Fibroblast of lung (primary cell): ENCODE measurements at regions not wholly inside any gene's neighbourhood (a gene's known extent, or its start where the extent isn't known, plus 50 kb on each side); places are given as distances from the start of the nearest gene placed in this dataset.

ENCODE experiments used
- DNase-seq, 2 donors: peaks; one replicate each; pipeline versions ENCODE4 v3.0.0 to v3.0.0-alpha.2; 2010; ENCODE audit warnings: low read depth in 2 of 2
- H2AFZ ChIP-seq: 2 replicates; pipeline ENCODE4 v1.5.1; 2012; ENCODE audit warnings: low read length, control low read depth, inconsistent platforms
- H3K27ac ChIP-seq: 2 replicates; pipeline ENCODE4 v1.5.1; 2011; ENCODE audit warnings: low read length, control low read depth; ENCODE audit not compliant: insufficient read depth
- H3K27me3 ChIP-seq: 2 replicates; pipeline ENCODE4 v1.5.1; 2011; ENCODE audit warnings: mild to moderate bottlenecking, low read length; ENCODE audit not compliant: control insufficient read depth, insufficient read depth
- H3K36me3 ChIP-seq: 2 replicates; pipeline ENCODE4 v1.5.1; 2011; ENCODE audit warnings: low read length; ENCODE audit not compliant: control insufficient read depth, insufficient read depth
- H3K4me1 ChIP-seq: 2 replicates; pipeline ENCODE4 v1.5.1; 2011; ENCODE audit warnings: low read length; ENCODE audit not compliant: control insufficient read depth, insufficient read depth; ENCODE audit errors: extremely low read depth
- H3K4me2 ChIP-seq: 2 replicates; pipeline ENCODE4 v1.5.1; 2011; ENCODE audit warnings: low read length, control low read depth; ENCODE audit not compliant: insufficient read depth; ENCODE audit errors: extremely low read depth
- H3K4me3 ChIP-seq, 4 experiments: fragments of 200-600 bp in 1 of 4; sonication (generic) in 1 of 4; replicated peaks in 1 of 4; 2 replicates each; pipeline ENCODE4 v1.5.1; 2011 to 2016; ENCODE audit warnings: low read length in 4 of 4, low read depth in 3 of 4, mild to moderate bottlenecking in 3 of 4, control low read depth in 2 of 4, inconsistent platforms in 1 of 4, mixed read lengths in 1 of 4; ENCODE audit not compliant: insufficient read depth in 1 of 4; ENCODE audit errors: control extremely low read depth in 1 of 4
- H3K79me2 ChIP-seq: 2 replicates; pipeline ENCODE4 v1.5.1; 2012; ENCODE audit warnings: mild to moderate bottlenecking, low read length, inconsistent platforms; ENCODE audit not compliant: control insufficient read depth, insufficient read depth
- H3K9ac ChIP-seq: 2 replicates; pipeline ENCODE4 v1.5.1; 2011; ENCODE audit warnings: mild to moderate bottlenecking, low read length, control low read depth; ENCODE audit not compliant: insufficient read depth
- H3K9me3 ChIP-seq: 2 replicates; pipeline ENCODE4 v1.5.1; 2012; ENCODE audit warnings: low read depth, low read length; ENCODE audit not compliant: control insufficient read depth, insufficient read depth
- H4K20me1 ChIP-seq: 2 replicates; pipeline ENCODE4 v1.5.1; 2011; ENCODE audit warnings: low read length; ENCODE audit not compliant: control insufficient read depth, insufficient read depth; ENCODE audit errors: extremely low read depth
- EZH2 ChIP-seq: IDR thresholded peaks from 2 replicates; pipeline ENCODE4 v1.5.1; 2012; ENCODE audit warnings: low read length, control low read depth, mild to moderate bottlenecking; ENCODE audit errors: missing control alignments
- TF ChIP-seq, protein P1 (sequence below), 2 donors: IDR thresholded peaks in 1 of 2; conservative IDR thresholded peaks in 1 of 2; 1 replicate in 1 of 2; 2 replicates in 1 of 2; pipeline ENCODE4 v1.5.1; 2011 to 2012; ENCODE audit warnings: low read length in 2 of 2, control low read depth in 1 of 2, inconsistent platforms in 1 of 2, low read depth in 1 of 2, mild to moderate bottlenecking in 1 of 2

DNA sequence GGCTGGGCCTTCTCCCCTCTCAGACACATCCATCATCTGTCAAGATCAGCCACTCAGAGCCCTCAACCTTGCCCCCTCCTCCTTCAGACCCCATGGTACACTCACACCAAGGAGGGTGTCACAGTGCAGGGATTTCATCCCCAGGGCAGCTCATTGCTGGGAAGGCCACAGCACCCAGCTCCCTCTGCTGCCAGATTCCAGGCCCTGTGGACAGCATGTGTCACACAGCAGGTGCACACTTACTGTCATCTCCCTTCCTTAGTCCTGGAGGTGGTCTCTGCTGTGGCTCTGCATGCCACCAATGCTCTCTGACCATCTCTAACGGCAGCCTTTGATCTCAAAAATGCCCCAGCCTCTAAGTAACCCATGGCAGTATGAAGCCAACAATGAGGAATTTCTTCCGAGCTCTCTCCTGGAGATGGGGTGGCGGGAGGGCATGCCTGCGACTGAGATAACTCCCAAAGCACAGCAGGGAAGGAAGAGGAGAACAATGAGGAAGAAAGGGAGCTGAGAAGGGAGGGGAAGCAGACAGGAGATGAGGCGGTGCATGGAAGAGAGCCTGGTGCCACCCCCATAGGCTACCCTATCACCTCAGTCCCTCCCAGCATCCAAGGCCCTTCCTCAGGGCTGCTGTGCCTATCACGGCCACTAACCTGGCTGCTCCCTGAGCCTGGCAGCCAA, 101.0 kb downstream of the SINHCAF start:
- Histone ChIP-seq H3K9ac (no peak overlapping the region), H3K79me2 (no peaks in the 10 kb centered on the region), H2AFZ (no peak overlapping the region), H3K27ac (no peak overlapping the region), H3K36me3 (no peaks in the 10 kb centered on the region), H3K4me1 (no peaks in the 10 kb centered on the region), H3K27me3 (peaks cover 3% of the 10 kb centered on the region), H3K9me3 (no peaks in the 10 kb centered on the region), H3K4me2 (no peak overlapping the region), H4K20me1 (no peaks in the 10 kb centered on the region), H3K4me3 (no peak overlapping the region)
- no peak for TF ChIP-seq EZH2
- TF ChIP-seq, protein P1, sequence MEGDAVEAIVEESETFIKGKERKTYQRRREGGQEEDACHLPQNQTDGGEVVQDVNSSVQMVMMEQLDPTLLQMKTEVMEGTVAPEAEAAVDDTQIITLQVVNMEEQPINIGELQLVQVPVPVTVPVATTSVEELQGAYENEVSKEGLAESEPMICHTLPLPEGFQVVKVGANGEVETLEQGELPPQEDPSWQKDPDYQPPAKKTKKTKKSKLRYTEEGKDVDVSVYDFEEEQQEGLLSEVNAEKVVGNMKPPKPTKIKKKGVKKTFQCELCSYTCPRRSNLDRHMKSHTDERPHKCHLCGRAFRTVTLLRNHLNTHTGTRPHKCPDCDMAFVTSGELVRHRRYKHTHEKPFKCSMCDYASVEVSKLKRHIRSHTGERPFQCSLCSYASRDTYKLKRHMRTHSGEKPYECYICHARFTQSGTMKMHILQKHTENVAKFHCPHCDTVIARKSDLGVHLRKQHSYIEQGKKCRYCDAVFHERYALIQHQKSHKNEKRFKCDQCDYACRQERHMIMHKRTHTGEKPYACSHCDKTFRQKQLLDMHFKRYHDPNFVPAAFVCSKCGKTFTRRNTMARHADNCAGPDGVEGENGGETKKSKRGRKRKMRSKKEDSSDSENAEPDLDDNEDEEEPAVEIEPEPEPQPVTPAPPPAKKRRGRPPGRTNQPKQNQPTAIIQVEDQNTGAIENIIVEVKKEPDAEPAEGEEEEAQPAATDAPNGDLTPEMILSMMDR (conservative IDR thresholded peaks at IDR 0.05 in 1 of 2, IDR thresholded peaks at IDR 0.05 in 1 of 2; ENCODE audit: low read depth in 1 of 2, low read length in 2 of 2), result no peak
- DNase-seq, result no peak

DNA sequence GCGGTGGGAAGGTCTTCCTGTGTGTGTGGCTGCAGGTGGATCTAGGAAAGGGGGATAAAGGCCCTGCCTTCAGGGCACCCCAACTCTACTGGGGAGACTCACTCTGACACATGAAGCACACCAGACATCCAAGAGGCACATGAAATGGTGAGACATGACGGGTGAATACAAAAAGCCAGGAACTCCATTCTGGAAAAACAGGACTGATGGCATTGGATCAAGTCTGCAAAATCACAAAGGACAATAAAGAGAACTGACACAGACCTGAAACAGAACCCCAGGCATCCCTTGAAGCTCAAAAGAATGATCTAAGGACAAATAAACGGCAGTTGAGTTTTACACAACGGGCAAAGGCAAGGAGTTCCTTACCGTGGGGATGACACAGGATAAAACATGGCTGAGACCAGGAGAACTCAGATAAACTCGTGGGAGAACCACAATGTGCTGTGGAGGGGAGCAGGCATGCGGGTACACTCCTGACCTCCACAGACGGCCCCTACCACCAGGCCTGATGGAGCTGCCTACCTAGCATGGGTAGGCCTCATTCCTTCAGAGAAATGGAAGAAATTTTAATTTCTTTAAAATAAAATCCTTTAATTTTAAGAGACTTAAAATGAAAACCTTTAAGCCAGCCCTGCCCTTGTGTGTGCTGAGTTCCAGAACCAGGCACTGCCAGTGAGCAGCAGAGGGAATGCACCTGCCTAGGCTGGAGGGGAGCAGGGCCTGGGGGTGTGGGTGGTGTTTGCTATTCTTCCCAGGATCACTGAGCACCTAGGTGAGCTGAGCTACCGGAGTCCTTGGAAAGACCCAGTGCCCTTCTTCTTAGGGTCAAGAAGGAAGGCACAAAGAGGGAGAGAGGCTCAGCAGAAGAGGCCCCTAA, 100.1 kb downstream of the SINHCAF start:
- DNase-seq, result no peak

GRCh38 chr12:31226639-31227038, 99.3 kb downstream of the SINHCAF start:
- H3K79me2 ChIP-seq, result no peaks in the 10 kb centered on the region
- no peaks in the 10 kb centered on the region for H3K36me3 ChIP-seq
- H3K27me3 ChIP-seq, result no peaks in the 10 kb centered on the region
- no peak overlapping the region for H3K9ac ChIP-seq
- no peak for DNase-seq
- no peaks in the 10 kb centered on the region for H3K9me3 ChIP-seq
- no peak overlapping the region for H3K4me3 ChIP-seq
- TF ChIP-seq, protein P1 (conservative IDR thresholded peaks at IDR 0.05 in 1 of 2, IDR thresholded peaks at IDR 0.05 in 1 of 2; ENCODE audit: low read depth in 1 of 2, low read length in 2 of 2), result no peak
- no peak for TF ChIP-seq EZH2
- no peaks in the 10 kb centered on the region for H3K4me1 ChIP-seq
- H4K20me1 ChIP-seq, result no peaks in the 10 kb centered on the region
- no peak overlapping the region for H3K27ac ChIP-seq
- H3K4me2 ChIP-seq, result no peak overlapping the region
- no peak overlapping the region for H2AFZ ChIP-seq

More for the DNA sequence above, 100.1 kb downstream of the SINHCAF start:
- Histone ChIP-seq H3K36me3 (no peaks in the 10 kb centered on the region), H3K27ac (no peak overlapping the region), H3K4me1 (no peaks in the 10 kb centered on the region), H3K9me3 (no peaks in the 10 kb centered on the region), H2AFZ (no peak overlapping the region), H3K4me2 (no peak overlapping the region), H4K20me1 (no peaks in the 10 kb centered on the region), H3K4me3 (no peak overlapping the region), H3K27me3 (peaks cover under 1% of the 10 kb centered on the region), H3K79me2 (no peaks in the 10 kb centered on the region), H3K9ac (no peak overlapping the region)
- no peak for TF ChIP-seq EZH2
- TF ChIP-seq, protein P1 (conservative IDR thresholded peaks at IDR 0.05 in 1 of 2, IDR thresholded peaks at IDR 0.05 in 1 of 2; ENCODE audit: low read depth in 1 of 2, low read length in 2 of 2), result no peak
